ENCODE measurements at regions not wholly inside any gene's neighbourhood (a gene's known extent, or its start where the extent isn't known, plus 50 kb on each side); places are given as distances from the start of the nearest gene placed in this dataset.

GRCh38 chr5:71828291-71829040, 109.4 kb downstream of the CARTPT start:
- TF ChIP-seq GATA2 (IDR thresholded peaks at IDR 0.05; ENCODE audit: low read depth, low read length) (no peak), GATA3 (IDR thresholded peaks at IDR 0.05; ENCODE audit: low read depth, low read length) (no peak)

All from SH-SY5Y (cell line).